ENCODE measurements at regions not wholly inside any gene's neighbourhood (a gene's known extent, or its start where the extent isn't known, plus 50 kb on each side); places are given as distances from the start of the nearest gene placed in this dataset.

DNA sequence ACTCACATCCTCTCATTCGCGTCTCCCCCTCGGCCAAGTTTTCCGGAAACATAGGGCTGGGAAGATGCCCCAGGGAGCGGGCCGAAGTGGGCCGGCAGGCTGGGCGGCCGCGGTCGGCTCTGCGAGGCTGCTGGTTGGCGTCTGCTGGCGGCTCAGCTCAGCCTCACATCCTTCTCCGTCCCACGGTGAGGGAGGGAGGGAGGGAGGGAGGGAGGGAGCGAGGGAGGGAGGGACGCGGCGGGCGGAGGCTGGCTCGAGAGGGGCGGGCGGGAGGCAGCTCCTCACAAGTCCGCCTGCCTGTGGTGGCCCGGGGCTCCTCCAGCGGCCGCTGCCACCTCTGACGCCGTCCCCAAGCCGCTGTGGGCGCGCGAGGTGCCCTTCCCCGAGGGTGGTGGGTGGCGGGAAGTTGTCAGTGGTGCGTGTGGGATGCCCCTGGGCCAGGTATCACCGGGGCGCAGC is 93.8 kb downstream of the RFLNA start:
- Histone ChIP-seq H3K4me3 (ENCODE audit: low read depth in 1 of 2, low read length in 2 of 2) (no peak overlapping the region), H3K4me2 (ENCODE audit: insufficient read depth, low read length) (no peak overlapping the region), H3K79me2 (ENCODE audit: insufficient read depth, low read length) (no peaks in the 10 kb centered on the region), H3K27ac (ENCODE audit: low read length) (no peak overlapping the region), H3K4me1 (ENCODE audit: insufficient read depth, low read length) (no peaks in the 10 kb centered on the region), H3K9ac (ENCODE audit: low read depth, low read length) (no peak overlapping the region), H3K27me3 (ENCODE audit: insufficient read depth, low read length, poor library complexity) (no peaks in the 10 kb centered on the region), H3K9me3 (ENCODE audit: insufficient read depth, low read length, severe bottlenecking) (no peaks in the 10 kb centered on the region), H3K36me3 (ENCODE audit: insufficient read depth, low read length) (peaks cover 52% of the 10 kb centered on the region), H4K20me1 (ENCODE audit: insufficient read depth, low read length) (peaks cover 44% of the 10 kb centered on the region), H2AFZ (ENCODE audit: low read depth, low read length) (no peak overlapping the region)
- ATAC-seq (ENCODE audit: insufficient read depth, low read depth) = no peak
- no peak for DNase-seq
- TF ChIP-seq, protein P1, sequence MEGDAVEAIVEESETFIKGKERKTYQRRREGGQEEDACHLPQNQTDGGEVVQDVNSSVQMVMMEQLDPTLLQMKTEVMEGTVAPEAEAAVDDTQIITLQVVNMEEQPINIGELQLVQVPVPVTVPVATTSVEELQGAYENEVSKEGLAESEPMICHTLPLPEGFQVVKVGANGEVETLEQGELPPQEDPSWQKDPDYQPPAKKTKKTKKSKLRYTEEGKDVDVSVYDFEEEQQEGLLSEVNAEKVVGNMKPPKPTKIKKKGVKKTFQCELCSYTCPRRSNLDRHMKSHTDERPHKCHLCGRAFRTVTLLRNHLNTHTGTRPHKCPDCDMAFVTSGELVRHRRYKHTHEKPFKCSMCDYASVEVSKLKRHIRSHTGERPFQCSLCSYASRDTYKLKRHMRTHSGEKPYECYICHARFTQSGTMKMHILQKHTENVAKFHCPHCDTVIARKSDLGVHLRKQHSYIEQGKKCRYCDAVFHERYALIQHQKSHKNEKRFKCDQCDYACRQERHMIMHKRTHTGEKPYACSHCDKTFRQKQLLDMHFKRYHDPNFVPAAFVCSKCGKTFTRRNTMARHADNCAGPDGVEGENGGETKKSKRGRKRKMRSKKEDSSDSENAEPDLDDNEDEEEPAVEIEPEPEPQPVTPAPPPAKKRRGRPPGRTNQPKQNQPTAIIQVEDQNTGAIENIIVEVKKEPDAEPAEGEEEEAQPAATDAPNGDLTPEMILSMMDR (IDR thresholded peaks at IDR 0.05; ENCODE audit: borderline replicate concordance, extremely low read depth, low read length, poor library complexity, severe bottlenecking) = no peak
- TF ChIP-seq EZH2 (IDR thresholded peaks at IDR 0.05; ENCODE audit: borderline replicate concordance, low read depth, low read length, severe bottlenecking) = no peak

DNA sequence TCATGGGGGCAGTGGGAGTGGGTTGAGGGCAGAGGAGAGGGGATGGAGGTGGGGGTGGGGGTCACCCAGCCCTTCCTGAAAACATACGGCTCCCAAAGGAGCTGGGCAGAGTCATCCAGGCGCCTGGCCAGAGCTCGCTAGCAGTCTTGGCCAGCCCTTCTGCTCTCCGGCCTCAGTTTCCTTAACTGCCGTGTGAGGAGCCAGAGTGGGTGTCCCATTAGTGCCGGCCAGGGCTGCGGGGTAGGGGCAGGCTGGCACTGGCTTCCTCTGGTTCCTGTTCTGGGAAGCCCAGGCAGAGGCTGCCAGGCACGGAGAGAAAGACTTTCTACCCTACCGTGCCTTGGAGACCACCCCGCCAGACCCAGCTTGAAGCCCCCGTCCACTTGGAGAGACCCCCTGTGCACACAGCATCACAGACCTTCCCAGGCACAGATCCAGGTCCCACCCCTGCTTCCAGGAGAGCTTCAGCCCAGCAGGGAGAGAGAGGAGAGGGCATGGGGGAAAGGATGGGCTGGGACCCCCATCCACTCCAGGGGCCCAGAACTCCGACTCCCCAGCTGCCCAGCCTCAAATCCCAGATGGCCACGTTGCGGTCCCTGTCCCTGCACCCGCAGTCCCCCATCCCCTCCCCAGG is 93.3 kb downstream of the RFLNA start:
- H3K36me3 ChIP-seq (ENCODE audit: insufficient read depth, low read length) = peaks cover 54% of the 10 kb centered on the region
- TF ChIP-seq, protein P1 (IDR thresholded peaks at IDR 0.05; ENCODE audit: borderline replicate concordance, extremely low read depth, low read length, poor library complexity, severe bottlenecking) = no peak
- no peak for TF ChIP-seq EZH2 (IDR thresholded peaks at IDR 0.05; ENCODE audit: borderline replicate concordance, low read depth, low read length, severe bottlenecking)
- no peak for ATAC-seq (ENCODE audit: insufficient read depth, low read depth)
- H3K9me3 ChIP-seq (ENCODE audit: insufficient read depth, low read length, severe bottlenecking) = no peaks in the 10 kb centered on the region
- H3K9ac ChIP-seq (ENCODE audit: low read depth, low read length) = no peak overlapping the region
- no peaks in the 10 kb centered on the region for H3K79me2 ChIP-seq (ENCODE audit: insufficient read depth, low read length)
- no peak overlapping the region for H3K27ac ChIP-seq (ENCODE audit: low read length)
- H3K4me1 ChIP-seq (ENCODE audit: insufficient read depth, low read length) = no peaks in the 10 kb centered on the region
- H2AFZ ChIP-seq (ENCODE audit: low read depth, low read length) = no peak overlapping the region
- H3K27me3 ChIP-seq (ENCODE audit: insufficient read depth, low read length, poor library complexity) = no peaks in the 10 kb centered on the region
- peaks cover 48% of the 10 kb centered on the region for H4K20me1 ChIP-seq (ENCODE audit: insufficient read depth, low read length)
- H3K4me2 ChIP-seq (ENCODE audit: insufficient read depth, low read length) = no peak overlapping the region
- H3K4me3 ChIP-seq (ENCODE audit: low read depth in 1 of 2, low read length in 2 of 2) = no peak overlapping the region
- DNase-seq = no peak

DNA sequence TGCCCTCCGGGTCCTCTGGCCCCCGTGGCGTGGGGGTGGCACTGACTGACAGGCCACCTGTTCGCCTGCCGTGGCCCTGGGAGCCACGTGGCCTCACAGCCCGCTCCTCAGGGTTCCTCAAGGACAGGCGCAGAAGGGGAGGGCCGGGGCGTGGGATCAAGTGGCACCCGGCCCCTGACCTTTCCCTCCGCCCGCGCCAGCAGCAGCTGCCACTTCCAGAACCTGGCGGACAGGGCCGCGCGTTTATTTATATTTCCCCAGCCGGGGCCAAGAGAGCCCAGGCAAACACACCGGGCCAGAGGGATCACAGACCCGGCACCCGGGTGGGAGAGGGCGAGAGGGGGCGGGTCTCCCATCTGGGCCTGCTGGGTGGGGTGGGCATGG is 92.6 kb downstream of the RFLNA start:
- DNase-seq (no peak), ATAC-seq (ENCODE audit: insufficient read depth, low read depth) (no peak)
- Histone ChIP-seq H3K27me3 (ENCODE audit: insufficient read depth, low read length, poor library complexity) (no peaks in the 10 kb centered on the region), H3K4me2 (ENCODE audit: insufficient read depth, low read length) (no peak overlapping the region), H4K20me1 (ENCODE audit: insufficient read depth, low read length) (peaks cover 51% of the 10 kb centered on the region), H3K4me1 (ENCODE audit: insufficient read depth, low read length) (no peaks in the 10 kb centered on the region), H3K9ac (ENCODE audit: low read depth, low read length) (no peak overlapping the region), H3K27ac (ENCODE audit: low read length) (no peak overlapping the region), H3K4me3 (ENCODE audit: low read depth in 1 of 2, low read length in 2 of 2) (no peak overlapping the region), H2AFZ (ENCODE audit: low read depth, low read length) (no peak overlapping the region), H3K9me3 (ENCODE audit: insufficient read depth, low read length, severe bottlenecking) (no peaks in the 10 kb centered on the region), H3K36me3 (ENCODE audit: insufficient read depth, low read length) (peaks cover 56% of the 10 kb centered on the region), H3K79me2 (ENCODE audit: insufficient read depth, low read length) (no peaks in the 10 kb centered on the region)
- TF ChIP-seq EZH2 (IDR thresholded peaks at IDR 0.05; ENCODE audit: borderline replicate concordance, low read depth, low read length, severe bottlenecking) = no peak
- TF ChIP-seq, protein P1 (IDR thresholded peaks at IDR 0.05; ENCODE audit: borderline replicate concordance, extremely low read depth, low read length, poor library complexity, severe bottlenecking) = no peak
